ENCODE measurements at regions not wholly inside any gene's neighbourhood (a gene's known extent, or its start where the extent isn't known, plus 50 kb on each side); places are given as distances from the start of the nearest gene placed in this dataset.
"Not testable (repeated sequence)": the region's sequence is repeated elsewhere in the genome, so short reads cannot be mapped to it uniquely, and the experiment has no call there.

- no peak for TF ChIP-seq ZFX (IDR thresholded peaks at IDR 0.05)
- TF ChIP-seq, protein P1, sequence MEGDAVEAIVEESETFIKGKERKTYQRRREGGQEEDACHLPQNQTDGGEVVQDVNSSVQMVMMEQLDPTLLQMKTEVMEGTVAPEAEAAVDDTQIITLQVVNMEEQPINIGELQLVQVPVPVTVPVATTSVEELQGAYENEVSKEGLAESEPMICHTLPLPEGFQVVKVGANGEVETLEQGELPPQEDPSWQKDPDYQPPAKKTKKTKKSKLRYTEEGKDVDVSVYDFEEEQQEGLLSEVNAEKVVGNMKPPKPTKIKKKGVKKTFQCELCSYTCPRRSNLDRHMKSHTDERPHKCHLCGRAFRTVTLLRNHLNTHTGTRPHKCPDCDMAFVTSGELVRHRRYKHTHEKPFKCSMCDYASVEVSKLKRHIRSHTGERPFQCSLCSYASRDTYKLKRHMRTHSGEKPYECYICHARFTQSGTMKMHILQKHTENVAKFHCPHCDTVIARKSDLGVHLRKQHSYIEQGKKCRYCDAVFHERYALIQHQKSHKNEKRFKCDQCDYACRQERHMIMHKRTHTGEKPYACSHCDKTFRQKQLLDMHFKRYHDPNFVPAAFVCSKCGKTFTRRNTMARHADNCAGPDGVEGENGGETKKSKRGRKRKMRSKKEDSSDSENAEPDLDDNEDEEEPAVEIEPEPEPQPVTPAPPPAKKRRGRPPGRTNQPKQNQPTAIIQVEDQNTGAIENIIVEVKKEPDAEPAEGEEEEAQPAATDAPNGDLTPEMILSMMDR (conservative IDR thresholded peaks at IDR 0.05) = no peak
- H3K27ac ChIP-seq = no peak overlapping the region
Observed at GRCh38 chr3:29022976-29023375, 257.9 kb upstream of the RBMS3 start.

GRCh38 chr3:29026286-29026685 is 254.6 kb upstream of the RBMS3 start:
- no peak for TF ChIP-seq ZFX (IDR thresholded peaks at IDR 0.05)
- TF ChIP-seq, protein P1 (conservative IDR thresholded peaks at IDR 0.05) = no peak
- H3K27ac ChIP-seq = no peak overlapping the region

GRCh38 chr3:29026959-29027358 is 253.9 kb upstream of the RBMS3 start:
- no peak overlapping the region for H3K27ac ChIP-seq
- no peak for TF ChIP-seq ZFX (IDR thresholded peaks at IDR 0.05)
- TF ChIP-seq, protein P1 (conservative IDR thresholded peaks at IDR 0.05) = no peak

- not testable (repeated sequence) for H3K27ac ChIP-seq
Observed at GRCh38 chr3:29031175-29031574, 249.7 kb upstream of the RBMS3 start.

DNA sequence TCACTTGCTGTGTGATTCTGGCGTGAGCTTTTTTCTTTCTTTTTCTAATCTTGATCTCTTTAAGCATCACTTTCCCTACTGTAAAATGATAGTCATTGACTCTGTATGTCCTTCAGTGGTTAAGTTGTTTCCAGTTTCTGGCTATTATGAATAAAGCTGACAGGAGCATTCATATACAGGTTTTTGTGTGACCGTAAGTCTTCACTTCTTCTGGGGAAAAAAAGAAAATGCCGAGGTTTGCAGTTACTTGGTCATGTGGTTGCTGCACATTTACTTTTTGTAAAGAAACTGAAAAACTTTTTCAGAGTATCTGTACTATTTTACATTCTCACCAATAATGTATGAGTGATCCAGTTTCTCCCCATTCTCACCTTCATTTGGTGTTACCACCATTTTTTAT is 247.4 kb upstream of the RBMS3 start:
- TF ChIP-seq ZFX (IDR thresholded peaks at IDR 0.05) = no peak
- TF ChIP-seq, protein P1 (conservative IDR thresholded peaks at IDR 0.05) = no peak
- no peak overlapping the region for H3K27ac ChIP-seq

GRCh38 chr3:29050155-29050554 is 230.7 kb upstream of the RBMS3 start:
- no peak overlapping the region for H3K27ac ChIP-seq
- no peak for TF ChIP-seq ZFX (IDR thresholded peaks at IDR 0.05)
- TF ChIP-seq, protein P1 (conservative IDR thresholded peaks at IDR 0.05) = no peak

GRCh38 chr3:29057326-29057725 is 223.5 kb upstream of the RBMS3 start:
- no peak overlapping the region for H3K27ac ChIP-seq
- TF ChIP-seq ZFX (IDR thresholded peaks at IDR 0.05) = no peak
- TF ChIP-seq, protein P1 (conservative IDR thresholded peaks at IDR 0.05) = no peak

DNA sequence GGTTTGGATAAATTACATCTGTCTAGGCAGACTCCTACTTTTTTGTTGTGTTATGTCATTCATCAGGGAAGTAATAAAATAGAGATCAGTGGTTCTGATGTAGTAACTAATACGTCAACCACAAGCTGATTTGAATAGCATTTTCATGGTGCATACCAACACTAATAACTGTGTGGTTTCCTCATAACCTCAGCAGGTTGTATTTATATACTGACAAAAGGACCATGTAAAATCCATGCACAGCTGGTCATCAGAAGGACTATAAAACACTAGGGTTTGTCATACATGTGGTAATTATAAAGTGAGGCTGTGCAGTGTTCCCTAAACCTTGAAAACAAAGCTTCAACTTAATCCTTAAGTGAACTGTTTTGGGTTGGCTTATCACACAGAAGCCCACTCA is 216.8 kb upstream of the RBMS3 start:
- H3K27ac ChIP-seq = no peak overlapping the region
- TF ChIP-seq ZFX (IDR thresholded peaks at IDR 0.05) = no peak
- TF ChIP-seq, protein P1 (conservative IDR thresholded peaks at IDR 0.05) = no peak
